Gastroesophageal sphincter (tissue), 2 donors: ENCODE measurements at regions not wholly inside any gene's neighbourhood (a gene's known extent, or its start where the extent isn't known, plus 50 kb on each side); places are given as distances from the start of the nearest gene placed in this dataset.
"Not testable (repeated sequence)": the region's sequence is repeated elsewhere in the genome, so short reads cannot be mapped to it uniquely, and the experiment has no call there.

Experiments
- POLR2A ChIP-seq, 2 donors: fragments of 450-650 bp; IDR thresholded peaks; one replicate each; pipeline ENCODE4 v1.6.1; 2017; ENCODE audit warnings: antibody characterized with exemption in 2 of 2, mild to moderate bottlenecking in 2 of 2, moderate library complexity in 1 of 2
- POLR2AphosphoS5 ChIP-seq: sonication (generic); formaldehyde crosslinking; IDR thresholded peaks from one replicate; pipeline ENCODE4 v1.6.1; 2017; ENCODE audit warnings: antibody characterized with exemption

GRCh38 chr7:46594831-46595230, 673.8 kb upstream of the IGFBP3 start:
- not testable (repeated sequence) for TF ChIP-seq POLR2AphosphoS5; POLR2A (IDR thresholded peaks at IDR 0.05)
